ENCODE measurements at regions not wholly inside any gene's neighbourhood (a gene's known extent, or its start where the extent isn't known, plus 50 kb on each side); places are given as distances from the start of the nearest gene placed in this dataset.

DNA sequence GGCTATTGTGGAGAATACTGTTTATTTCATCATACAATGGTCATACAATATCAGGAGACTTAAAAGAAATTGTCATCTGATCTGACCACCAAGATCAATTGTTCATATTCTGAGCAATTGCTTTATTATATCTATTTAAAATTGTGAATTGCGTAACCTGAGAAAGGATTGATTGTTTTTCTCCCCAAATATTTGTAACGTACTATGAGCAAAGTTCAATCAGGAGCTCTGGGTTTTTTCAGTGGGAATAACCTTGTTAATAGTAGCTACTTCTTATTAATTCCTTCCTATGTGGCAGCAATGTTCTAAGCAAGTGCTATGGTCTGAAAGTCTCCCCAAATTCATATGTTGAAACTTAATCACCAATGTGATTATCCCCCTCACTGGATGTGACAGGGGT is 323.1 kb downstream of the ZPLD1 start:
- DNase-seq: no peak

DNA sequence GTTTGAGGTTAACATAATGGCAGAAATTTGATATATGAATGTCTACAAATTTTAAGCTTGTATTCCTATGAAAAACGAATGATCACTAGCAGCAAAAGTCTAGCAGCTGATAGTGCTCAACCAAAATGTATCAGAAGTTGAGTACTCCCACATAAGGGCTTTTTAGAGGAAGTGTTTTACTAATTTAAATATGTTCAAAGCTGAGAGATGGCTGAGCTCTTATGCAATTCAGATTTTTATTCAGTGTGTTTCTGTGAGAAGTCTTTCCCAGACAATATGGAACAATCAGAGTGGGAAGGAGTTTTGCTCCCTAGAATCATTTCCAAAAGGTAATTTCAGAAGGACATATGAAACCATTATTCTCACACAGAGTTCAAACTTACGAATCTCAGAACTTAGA is 327.0 kb downstream of the ZPLD1 start:
- no peak for DNase-seq

DNA sequence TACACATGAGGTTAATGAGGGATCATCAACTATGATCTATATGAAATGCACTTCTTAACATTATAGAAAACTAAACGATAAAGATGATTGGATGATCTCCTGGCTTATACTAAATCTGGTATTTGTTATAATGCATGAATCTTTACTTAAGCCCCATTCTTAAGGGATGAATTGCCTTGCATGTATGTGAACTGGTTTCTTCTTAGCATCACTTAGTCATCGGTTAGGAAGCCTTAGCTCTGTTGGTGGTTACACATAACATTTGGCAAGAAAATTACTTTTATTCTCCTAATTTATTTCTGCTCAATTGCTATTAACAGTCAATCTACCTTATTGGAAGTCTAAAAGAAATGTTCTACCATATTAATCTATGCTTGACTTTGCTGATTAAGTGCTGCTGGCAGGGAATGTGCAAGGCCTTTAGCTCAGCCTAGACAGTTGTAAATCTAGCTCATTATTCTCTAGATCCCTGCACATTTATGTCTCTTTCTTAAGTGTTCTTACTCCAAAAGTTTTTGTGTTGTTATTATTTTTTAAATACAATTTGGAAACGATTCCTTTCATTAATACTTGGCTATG is 356.0 kb downstream of the ZPLD1 start:
- no peak for DNase-seq

DNA sequence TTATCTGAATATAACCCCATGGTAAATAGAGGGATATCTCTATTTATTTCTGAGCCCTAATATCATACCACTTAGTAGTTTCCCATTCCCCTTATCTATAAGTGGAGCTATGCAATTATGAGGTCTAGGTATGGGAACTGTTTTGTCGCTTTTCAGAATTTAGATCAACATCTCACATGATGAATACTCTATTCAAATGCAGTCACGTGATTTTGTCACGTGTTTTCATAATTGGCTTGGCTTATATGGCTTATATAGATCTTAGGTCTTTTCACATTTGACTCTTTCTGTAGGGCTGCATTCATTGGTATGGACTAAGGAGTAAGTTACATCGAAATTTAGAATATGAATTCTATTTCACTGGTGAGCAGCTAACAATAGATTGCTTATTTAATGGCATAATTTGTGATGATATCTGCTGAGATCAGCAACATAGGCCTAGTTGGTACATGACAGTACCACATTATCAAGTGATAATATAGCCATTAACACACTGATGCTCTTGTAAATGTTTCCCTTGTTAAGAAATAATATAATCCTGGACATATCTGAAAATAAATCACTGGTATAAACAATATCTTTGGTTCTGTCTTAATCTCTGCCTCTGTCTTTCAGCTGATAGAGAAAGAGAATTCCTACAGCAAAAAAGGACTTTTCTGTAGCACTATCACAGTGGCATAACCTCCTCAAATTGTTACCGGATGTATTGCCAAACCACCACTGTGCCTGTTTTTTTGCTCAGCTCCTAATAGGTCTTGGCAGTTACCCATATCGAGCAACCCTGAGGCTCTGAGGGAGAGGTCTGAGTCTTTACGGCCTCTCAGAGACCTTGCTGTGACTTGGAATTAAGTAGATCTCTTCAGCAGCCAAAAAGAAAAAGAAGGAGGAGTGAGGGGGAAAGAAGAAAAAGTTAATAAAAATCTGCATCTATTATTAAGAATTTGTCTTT is 357.1 kb downstream of the ZPLD1 start:
- DNase-seq: no peak

DNA sequence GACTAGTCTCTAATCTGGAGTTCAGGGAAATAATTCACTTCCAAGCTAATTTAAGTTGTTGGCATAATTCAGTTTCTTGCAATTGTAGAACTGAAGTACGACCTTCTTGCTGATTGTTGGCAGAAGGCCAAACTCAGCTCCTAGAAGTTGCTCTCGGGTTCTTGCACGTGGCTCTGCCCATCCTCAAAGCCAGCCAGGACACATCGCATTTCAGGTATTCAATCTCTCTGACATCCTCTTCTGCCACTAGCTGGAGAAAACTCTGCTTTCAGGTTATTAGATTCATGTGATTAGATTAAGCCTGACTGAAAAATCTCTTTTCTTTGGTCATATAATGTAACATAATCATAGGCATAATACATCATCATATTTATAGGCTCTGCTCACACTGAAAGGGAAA is 362.0 kb downstream of the ZPLD1 start:
- DNase-seq: no peak

DNA sequence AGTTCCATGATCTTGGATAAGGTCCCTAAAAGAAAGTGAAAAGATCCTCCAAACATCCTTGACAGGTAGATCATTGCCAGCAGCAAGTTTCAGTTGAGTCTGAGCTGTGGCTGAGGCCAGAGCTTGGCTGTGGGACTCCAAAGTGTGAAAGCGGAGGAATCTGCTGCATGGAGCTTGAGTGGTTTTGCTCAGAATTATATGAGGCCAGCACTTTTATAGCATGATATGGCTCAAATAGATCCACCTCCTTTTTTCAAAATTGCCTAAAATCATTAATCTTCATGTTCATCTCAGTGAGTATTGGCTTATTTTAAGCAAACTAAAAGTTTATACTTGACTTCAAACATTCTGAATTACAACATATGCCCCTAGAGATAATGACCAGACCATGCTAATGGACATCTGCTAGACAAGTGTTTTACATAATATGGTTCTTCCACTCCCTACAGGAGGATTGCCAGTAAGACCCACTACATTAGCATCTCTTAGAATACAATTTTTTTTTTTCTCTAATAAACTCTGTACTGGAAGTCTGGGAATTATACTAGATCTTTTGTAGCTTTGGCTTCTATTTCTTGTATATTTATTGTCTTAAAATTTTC is 368.1 kb downstream of the ZPLD1 start:
- DNase-seq: no peak

DNA sequence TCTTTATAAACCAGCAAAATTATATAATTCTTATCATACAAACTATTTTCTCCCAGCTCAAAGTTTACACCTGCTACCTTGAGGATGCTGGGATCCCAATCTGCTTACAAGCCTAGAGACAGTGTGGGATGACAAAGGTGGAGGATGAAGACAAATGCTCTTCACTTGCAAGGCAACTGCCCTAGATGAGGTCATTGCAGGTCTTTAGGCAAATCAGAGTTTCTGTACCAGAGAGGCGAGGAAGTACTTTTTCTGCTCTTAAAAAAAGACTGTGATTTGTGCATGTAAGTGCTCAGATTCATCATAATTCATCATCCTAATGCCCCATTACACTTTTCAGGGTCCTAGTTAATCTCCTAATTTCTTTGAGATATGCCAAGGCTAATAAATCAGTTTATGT is 376.1 kb downstream of the ZPLD1 start:
- no peak for DNase-seq

DNA sequence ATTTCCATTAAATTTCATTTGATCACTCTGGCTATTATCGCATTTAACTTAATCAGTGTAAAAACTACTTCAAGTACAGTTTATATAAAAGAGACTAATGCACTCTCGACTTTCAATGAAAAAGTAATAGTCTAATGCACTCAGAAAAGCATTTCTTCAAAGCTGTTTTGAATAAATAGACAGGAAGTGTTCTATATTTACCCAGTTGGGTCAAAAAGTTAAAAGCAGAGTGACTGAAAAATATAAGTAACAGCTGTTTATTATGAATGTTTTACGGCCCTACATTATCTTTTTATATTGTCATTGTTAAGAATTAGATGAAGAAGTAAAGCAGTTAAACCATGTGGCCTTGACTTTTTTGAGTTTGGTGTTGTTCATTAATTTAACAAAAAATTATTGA is 391.8 kb downstream of the ZPLD1 start:
- DNase-seq: no peak

DNA sequence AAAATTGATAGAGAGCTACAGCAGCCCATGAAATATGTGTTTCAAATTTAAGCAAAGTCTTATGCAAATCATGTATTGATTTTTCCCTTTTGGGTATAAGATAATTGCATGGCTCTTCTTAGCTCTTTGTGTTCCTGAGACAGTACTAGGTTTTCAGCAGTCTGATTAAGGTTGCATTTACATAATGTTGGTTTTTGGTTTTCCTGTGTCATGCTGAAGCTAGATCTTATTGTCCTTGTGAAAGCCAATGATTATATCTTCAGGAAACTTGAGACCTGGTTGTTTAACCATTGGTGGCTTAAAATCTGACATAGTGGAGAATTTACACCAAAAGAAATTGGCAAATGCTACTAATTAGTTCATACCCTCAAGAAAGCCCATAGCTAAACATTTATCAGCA is 392.6 kb downstream of the ZPLD1 start:
- no peak for DNase-seq

DNA sequence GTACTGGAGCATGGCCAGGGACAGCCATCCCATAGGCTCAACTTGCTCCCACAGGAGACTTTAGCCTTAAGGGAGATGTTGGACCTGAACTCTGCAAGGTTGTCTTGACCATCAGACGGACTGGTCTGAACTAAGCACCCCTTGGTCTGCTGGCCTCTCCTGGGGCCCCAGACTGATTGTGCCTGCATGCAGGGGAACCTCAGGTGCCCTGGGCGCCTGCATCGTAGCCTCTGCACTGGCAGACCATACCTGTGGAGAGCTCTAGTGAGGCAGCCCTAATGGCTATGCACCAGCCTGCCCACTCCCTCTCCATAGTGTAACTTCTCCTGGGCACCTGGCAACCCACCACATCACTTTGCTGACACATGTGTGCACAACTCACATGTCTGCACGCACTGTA is 395.6 kb downstream of the ZPLD1 start:
- no peak for DNase-seq

DNA sequence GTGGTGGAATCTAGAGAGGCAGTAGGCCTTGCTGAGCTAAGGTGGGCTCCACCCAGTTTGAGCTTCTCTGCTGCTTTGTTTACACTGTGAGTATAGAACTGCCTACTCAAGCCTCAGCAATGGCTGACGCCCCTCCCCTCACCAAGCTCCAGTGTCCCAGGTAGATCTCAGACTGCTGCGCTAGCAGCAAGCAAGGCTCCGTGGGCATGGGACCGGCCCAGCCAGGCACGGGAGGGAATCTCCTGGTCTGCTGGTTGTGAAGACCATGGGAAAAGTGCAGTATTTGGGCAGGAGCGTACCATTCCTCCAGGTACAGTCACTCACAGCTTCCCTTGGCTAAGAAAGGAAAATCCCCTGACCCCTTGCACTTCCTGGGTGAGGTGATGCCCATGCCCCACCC is 407.1 kb downstream of the ZPLD1 start:
- DNase-seq: no peak

DNA sequence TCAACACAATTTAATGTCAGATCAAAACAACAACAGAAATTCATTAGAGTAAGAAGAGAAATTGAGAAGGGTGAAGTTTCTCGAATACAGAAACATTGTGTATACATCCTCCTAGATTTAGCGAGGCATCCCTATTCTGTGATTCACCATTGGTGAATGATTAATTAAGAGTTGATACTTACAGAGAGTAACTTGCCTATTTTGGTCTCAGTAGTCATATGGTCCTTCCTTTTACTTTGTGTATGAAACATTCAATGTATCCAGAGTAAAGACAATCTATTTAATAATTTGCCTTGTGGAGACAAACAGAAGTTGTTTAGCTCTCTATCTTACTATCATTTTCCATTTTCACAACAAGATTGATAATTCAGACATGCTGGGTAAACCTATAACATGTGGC is 432.0 kb downstream of the ZPLD1 start:
- no peak for DNase-seq

DNA sequence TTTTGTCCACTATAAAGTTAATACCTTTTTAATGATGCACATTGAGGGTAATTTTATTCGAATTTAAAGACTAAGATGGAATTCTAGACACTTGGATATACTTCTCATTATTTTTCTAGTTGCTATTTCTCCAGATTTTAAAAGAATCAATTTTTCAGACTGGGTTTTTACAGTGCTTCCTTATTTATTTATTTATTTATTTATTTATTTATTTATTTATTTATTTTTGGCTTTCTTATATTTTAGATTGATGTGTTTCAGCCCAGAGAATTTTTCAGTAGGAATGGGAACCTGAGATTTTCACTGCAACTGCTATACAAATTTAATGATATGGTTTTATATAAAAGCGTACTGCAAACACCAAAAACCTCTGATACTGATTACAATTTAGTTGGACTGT is 448.7 kb downstream of the ZPLD1 start:
- no peak for DNase-seq

DNA sequence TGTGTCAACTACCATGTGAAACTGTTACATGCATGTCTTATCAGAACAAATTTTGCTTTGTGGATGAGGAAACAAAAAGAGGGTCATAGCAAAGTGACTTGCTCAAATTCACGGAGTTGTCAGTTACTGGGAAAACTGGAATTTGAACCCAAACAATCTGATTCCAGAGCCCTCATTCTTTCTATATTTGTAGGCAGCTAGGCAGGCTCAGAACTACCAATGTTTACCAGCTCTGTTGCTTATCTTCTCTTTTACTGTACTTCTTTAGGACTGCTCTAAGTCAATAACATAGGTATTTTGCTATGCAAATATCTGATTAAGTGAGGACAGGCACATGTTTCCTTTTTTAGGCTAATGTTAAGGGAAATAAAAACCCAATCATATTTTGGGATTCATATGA is 450.5 kb downstream of the ZPLD1 start:
- no peak for DNase-seq

DNA sequence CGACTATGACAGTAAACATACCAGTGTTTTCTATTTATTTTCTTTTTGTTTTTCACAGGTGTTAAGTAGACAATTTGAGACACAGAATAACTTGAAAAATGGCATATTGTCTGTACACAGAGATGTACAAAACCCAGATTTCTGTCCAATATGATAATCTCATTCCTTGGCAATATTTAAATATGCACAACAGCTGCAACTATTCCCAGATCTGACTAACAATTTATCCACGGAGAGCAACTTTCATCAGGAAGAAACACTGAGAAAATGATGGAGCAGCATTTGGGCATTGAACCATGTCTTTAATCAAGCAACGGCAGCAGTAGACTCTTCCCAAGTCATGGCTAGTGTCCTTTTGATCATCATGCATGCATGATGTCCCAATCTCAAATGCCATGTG is 452.6 kb downstream of the ZPLD1 start:
- DNase-seq: no peak

DNA sequence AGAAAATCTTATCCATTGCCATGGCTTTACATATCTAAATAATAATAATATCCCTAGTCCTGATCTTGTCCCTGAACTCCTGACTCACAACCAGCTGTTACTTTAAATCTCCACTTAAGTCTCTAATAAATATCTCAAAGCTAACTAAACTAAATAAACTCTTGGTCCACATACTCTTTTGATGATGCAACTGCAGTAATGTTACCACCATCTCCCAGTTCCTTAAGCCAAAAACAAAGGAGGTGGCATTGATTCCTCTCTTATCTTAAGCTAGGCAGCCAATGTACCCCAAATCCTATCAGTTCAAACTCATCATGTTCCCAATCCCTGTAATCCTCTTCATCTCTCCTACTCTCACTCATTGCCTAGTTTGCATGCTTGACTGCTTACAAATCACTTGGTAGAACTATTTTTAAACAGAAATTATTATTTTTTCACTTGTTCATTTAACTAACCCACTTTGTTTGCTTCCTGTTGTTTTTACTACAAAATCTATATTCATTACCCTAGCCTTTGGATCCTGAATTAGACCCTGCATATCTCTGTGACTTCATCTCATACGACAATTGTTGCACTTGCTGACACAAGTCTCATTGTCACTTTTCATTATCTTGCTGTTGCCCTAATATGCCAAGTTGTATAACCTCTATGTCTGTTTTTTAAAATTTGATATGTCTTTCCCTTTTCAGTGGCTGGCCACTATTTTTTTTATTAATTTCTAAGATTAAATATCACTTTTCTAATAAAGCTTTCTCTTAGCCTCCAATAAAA is 462.2 kb downstream of the ZPLD1 start:
- no peak for DNase-seq

DNA sequence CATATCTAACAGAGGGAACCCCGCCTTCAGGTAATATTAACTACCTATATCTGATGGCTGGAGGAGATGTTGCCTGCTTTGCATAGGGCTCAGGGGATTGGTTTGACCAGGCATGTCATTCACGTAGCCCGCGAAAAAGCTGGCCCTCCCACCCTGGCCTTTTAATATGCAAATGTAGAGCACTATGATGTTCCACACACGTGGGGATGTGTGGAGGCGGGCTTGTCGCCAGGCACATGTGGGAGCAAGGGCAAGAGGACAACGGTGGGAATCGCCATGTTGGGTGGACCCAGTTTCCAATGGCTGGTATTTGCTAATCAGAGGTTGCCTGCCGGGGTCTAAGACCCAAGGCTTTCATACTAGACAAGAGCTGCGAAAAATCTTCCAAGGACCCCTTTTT is 469.8 kb downstream of the ZPLD1 start:
- DNase-seq: no peak

DNA sequence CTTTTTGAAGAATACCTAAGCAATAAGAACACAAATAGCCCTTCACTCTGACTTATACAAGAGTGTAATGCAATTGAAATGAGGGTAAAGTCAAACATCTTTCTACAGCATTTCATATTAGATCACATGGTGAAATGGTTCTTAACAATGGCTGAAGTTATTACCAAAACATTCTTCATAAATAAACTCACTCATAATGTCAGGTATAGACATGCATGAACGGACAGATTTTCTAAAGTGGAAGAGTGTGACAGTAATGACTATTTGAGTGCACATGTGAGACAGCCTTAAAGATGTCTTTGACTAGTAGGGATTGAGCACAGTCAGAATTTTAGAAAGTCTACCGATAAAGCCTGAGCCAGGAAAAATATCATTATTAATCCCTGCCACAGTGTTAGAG is 471.0 kb downstream of the ZPLD1 start:
- no peak for DNase-seq

DNA sequence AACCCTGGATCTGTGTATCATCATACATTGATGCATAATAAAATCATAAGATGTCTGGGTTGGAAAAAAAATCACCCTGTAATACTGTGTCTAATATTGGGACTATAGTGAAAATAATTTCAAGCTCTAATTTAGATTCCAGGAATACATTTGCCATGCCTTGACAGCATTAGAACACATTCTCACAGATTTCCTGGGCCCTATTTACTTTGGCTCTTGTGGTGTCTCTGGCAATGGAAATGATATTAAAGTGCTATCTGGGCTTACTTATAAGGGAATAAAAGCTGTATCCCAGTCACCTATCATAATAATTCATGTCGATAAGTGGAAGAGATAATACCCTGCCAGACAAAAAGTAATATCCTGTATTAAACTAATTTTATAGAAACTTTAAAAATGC is 472.0 kb downstream of the ZPLD1 start:
- DNase-seq: no peak

DNA sequence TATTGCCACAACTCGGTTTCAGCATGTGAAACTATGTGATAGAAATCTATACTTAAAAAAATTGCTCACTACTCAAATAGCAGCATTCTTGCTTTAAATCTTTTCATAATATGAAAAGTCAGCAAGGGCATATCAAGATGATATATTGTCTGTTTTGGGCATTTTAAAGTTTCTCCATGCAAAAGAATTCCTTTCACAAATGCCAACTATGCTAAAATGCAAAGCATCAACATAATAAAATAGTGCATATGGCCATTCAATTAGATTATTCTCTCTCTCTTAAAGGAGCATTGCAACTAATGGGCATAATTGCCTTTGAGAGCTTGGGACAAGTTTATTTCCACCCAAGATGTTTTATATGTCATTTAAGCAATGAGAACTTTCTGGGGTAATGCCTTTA is 475.1 kb downstream of the ZPLD1 start:
- no peak for DNase-seq

DNA sequence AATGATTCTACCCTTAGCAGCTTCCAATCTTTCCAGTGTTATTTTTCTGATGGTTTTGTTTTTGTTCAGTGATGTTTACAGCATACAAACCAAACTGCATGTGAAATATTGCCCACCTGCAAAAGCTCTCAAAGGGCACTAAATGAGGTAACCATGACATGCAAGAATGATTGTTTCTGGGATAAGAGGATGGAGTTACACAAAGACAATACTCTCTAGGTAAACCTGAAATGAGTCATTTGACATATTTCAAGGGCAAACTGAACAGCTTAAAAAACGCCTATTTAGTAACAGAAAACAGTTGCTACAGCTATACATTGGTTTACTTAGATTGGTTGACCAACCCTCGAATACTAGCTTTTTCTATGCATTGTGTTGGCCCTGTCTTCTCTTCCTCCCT is 481.7 kb downstream of the ZPLD1 start:
- DNase-seq: no peak

DNA sequence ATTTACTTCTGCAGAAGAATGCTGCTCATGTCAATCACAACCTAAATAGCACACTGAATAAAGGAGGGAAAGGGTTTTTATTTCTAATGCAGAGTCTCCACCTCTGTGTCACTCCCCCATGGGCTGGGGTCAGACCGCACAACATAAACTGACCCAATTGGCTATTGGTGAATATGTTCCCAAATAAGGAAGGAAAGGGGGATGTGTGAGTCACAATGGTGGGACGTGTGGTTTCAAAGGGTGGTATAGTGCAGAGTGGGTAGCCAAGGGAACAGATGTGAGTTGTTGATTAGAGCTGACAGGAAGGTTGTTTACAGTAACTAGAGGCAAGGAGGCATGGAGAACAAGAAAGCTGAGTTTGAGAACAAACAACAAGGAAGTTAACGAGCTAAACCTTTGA is 491.8 kb downstream of the ZPLD1 start:
- DNase-seq: no peak

DNA sequence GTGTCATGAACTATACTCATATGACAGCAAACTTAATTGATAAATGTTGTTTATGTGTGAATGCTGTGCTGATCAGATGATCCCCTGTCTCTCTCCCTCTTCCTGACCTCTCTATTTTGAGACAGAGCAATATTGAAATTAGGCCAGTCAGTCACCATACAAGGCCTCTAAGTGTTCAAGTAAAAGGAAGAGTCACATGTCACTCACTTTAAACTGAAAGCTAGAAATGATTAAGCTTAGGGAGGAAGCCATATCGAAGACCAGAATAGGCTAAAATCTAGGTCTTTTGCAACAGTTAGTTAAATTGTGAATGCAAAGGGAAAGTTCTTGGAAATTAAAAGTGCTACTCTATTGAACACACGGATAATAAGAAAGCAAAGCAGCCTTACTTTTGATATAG is 498.6 kb downstream of the ZPLD1 start:
- DNase-seq: no peak

Data from NCI-H1092 (cell line).